Endometrium (tissue), 2 donors: ENCODE measurements at regions not wholly inside any gene's neighbourhood (a gene's known extent, or its start where the extent isn't known, plus 50 kb on each side); places are given as distances from the start of the nearest gene placed in this dataset.
"Not testable (repeated sequence)": the region's sequence is repeated elsewhere in the genome, so short reads cannot be mapped to it uniquely, and the experiment has no call there.

Experiments
- FAIRE-seq: peaks from 2 replicates; lab custom pipeline; 2012; peaks lifted over from hg19 to GRCh38; lab: Jason Lieb, UNC
- donor health status: control.
- donor health status: control.

DNA sequence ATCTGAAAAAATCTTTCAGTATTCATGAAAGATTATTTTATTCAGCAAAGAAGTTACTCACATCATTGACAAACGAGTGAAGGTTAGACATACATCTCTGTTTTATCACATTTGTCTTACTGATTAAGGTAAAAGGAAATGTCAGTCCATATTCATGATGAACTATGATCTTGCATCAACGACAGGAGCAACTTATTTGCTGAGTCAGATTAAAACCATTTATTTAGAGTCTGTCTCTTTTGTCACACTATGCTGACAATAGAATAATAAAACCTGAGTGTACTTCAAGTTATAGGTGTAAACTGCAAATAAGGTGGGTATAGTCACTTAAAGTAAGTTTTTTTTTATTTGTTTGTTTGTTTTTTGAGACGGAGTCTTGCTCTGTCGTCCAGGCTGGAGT, 216.5 kb upstream of the SEMA3C start:
- no peak for FAIRE-seq

DNA sequence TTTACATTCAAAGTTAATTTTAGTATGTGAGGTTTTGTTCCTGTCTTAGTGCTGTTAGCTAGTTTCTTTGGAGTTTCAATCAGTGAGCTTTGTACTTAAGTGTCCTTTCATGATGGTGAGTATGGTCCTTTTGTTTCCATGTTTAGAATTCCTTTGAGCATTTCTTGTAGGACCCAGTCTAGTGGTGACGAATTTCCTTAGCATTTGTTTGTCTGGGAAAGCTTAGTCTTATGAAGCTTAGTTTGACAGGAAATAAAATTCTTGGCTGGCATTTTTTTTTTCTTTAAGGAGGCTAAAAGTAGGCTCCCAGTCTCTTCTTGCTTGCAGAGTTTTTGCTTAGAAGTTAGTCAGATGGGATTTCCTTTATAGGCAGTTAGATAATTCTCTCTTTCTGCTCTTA, 209.2 kb upstream of the SEMA3C start:
- FAIRE-seq, result no peak

DNA sequence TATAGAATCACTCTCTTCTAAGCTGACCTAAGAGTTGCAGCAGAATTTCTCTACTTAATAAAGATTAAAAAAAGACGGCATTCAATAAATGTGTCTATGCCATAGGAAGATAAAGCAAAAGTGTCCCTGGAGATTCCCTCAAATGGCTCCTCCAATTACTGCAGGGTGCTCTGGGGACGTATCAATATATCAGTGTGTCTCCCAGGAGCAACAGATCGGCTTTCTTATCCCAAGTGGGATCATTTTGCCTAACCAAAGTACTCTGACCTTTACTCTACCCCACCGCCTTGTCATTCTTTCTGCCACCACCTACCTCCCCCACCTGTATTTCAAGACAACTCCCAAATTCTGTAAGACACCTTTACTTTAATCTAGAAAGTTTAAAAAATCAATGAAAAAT, 202.0 kb upstream of the SEMA3C start:
- FAIRE-seq, result no peak

DNA sequence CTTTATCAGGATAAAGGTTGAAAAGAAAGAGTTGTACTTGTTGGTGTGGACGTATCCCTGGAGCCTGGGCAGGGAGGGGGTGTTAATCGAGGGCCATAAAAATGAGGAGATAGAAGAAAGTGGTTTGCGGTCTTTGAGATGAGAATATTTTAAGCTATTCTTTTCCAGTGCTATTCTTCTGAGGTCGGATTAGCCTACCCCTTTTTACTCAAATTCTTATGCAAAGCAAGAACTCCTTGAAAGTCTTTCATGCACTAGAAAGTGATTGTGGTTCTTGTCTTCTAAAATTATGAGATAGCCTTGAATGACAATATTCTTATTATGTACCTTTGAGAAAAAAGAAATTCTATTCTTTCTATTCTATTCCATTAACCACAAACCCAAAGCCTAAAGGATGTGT, 201.3 kb upstream of the SEMA3C start:
- no peak for FAIRE-seq

DNA sequence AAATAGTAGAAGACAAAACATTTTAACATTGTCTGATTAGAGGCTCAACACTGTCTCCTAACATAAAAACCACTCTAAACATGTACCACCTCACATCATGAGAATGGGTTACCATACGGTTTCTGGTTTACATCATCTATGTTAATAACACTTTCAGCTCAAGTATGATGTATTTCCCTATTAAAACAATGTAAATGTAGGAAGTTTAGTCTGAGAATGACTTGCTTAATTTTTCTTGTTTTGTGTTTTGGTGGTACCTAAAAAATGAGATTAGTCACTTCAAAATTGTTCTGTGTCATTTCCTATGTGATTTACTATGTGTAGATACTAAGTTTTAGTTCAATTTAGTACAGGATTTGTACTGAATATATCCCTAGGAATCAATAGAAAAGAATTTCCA, 195.8 kb upstream of the SEMA3C start:
- peak; percentile 39 for FAIRE-seq

DNA sequence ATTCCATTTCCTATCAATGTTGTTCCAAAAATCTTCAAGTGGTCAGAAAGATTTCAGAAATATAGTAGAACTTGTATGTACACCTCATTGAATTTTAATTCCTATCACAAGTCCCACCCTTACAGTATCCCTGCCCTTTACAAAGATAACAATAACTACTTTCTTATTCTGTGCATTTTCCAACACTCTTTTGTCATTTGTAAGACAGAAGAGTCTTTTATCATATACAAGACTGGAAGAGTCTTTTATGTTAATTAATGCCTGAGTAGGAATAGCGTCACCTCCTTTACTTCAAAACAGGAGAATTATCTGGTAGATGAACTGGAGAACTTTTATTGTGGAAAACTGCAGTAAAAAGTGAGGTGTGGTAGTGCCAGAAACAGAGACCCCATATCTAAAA, 193.9 kb upstream of the SEMA3C start:
- no peak for FAIRE-seq

DNA sequence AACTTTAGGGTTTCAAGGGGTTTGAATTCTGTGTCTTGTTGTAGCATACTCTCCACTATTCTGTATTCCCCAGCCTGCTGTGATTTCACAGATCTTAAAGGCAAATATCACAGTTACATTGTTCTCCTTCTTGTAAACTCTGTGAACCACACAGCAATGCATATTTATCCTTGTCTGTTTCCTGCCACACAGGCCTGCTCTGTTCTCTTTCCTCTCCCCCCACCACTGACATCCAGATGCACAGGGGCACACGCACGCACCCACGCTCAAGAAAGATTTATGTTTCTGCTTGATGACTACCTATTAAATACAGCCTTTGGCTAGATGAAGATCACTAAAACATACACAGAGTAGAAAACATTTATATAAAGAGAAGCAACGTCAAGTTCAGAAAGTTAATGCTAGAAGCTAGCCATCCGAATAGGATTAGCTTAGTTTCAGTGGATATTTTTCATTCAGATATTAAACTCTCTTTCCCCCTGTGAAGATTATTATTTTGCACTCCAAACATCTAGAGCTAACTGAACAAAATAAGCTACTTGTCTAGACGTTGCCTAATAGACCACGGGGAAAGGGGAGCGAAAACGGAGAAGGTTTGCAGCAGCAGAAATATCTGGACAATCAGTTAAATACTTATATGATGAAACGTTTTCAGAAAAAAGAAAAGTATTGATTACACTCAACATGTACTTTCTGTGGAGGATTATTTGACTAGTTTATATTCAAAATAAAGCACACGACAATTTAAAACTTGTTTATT, 193.1 kb upstream of the SEMA3C start:
- FAIRE-seq, result no peak

DNA sequence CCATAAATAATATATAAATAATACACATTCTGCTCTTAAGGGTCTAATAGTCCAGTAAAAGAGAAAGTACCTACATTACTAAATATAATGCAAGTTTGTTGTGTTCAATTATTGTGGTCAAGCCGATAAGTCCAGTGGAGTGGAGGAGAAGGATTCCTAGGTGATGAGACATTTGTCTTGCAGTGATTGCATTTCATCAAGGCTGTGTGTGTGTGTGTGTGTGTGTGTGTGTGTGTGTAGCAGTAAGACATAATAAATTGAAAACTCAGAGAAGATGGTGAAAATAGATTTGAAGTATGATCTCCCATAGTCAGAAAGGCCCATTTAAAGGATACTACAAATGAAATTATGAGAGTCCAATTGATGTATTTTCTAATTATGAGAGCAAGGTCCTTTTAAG, 192.5 kb upstream of the SEMA3C start:
- no peak for FAIRE-seq

DNA sequence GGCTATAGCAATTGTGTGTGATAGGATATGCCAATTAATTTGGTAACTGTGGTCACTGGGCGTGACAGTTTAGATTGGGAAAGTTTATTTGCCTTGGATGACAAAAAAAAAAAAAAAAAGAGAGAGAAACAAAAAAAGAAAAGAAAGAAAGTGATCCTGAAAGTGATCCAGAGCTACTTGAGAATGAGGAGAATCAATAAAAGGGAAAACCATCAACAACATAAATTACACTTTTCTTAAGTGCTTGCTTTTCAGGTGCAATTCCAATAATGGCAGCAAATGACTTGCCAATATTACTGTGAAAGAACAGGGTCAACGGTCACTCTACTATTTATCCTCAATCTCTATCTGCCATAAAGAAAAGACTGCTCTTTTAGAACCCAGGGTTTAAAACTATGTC, 191.8 kb upstream of the SEMA3C start:
- no peak for FAIRE-seq

DNA sequence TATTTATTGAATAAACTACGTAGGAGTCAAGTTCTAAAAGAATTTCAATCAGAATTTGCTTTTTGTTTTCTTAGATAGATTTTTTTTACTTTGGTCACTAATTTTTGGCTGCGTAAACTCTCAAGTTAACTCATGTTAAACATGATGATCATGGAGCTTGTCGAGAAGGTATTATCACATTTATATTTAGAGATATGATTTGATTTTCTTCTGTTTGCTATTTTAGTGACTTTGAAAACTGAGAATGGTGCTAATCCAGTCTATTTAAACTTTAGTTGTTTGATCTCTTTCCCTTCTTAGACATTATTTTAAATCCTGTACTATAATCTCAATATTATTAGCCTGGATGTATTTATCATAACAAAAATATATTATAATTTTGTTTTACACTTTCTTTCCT, 179.4 kb upstream of the SEMA3C start:
- FAIRE-seq, result no peak

DNA sequence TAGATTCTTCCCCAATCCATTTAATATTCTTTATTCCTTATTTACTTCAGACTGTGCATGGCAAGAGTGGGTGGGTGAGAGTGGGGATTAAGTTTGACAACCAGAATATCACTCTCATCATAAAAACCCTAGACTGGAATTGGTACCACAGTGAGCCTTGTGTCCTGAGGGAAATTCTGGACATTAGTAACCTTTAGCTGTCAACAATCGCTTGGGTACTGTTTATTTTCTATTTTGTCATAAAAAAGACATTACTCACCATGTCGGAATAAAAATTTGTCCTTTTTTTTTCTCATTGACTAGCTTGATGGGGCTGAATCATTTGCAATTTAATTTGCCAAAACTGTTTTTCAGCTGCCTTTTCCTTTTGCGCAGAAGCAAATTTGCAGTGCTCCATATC, 176.1 kb upstream of the SEMA3C start:
- no peak for FAIRE-seq

DNA sequence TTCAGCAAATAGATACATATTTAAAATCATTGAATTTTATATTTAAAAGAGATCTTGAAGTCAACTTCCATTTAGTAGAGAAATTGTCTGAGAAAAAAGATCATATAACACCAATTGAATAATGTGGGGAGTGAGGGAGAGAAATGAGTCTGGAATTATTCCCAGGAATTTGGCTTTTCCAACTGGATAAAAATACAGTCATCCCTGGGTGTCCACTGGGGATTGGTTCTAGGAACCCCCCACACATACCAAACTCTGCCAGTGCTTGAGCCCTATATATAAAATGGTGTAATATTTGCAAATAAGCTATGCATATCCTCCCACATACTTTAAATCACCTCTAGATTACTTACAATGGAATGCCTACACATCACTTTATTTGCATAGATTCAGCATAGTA, 162.8 kb upstream of the SEMA3C start:
- FAIRE-seq, result no peak

DNA sequence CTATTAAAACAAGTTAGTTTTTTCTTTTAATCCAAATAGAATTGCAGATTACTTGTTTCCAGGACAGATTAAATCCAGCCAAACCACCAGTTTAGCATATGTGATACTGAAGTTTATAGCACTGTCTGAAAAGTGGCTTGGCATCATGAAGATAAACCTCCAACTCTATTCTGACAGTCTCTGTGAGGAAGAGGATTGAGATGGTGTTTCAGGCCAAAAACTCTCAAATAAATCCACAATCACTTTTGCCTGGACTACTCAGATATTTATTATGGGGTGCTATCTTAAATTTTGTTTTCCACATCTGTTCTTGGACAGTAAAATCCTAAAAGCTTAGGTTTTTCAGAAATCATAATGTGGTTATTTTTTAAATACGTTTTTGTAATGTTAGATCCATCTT, 161.7 kb upstream of the SEMA3C start:
- no peak for FAIRE-seq

DNA sequence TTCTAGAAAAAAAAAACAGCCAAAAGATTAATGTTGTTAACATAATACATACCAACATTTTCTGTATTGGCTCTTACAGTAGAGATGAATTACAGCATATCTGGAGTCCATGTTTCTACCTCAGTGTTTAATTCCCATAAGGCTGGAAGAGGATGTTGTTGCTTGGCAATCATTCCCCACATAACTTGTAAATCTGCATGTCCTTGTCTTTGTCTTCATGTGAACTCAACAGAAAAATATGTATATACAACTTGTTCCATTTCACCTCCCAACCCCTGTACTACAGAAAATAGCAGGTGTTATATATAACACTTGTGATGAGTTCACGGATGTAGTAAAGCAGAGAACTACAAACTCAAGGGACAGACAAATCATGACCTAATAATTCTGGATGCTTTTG, 160.9 kb upstream of the SEMA3C start:
- no peak for FAIRE-seq

DNA sequence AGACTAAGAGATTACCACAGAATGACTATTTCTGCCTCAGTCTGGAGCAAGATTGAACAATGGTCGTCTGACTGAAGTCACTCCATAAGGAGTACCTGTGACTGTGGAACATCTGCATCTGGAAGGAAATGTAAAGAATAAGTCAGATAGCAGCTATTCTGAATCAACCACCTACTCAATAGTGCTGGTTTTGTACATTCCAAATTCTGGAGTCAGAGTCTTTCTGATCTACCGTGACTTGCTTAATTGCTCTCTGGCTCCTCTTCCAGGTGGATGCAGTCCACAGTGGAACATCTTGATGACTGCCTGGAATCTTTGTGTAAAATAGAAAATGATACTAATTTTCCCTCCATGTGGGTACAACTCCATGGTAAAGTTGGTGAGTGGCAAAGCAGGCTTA, 156.3 kb upstream of the SEMA3C start:
- no peak for FAIRE-seq

DNA sequence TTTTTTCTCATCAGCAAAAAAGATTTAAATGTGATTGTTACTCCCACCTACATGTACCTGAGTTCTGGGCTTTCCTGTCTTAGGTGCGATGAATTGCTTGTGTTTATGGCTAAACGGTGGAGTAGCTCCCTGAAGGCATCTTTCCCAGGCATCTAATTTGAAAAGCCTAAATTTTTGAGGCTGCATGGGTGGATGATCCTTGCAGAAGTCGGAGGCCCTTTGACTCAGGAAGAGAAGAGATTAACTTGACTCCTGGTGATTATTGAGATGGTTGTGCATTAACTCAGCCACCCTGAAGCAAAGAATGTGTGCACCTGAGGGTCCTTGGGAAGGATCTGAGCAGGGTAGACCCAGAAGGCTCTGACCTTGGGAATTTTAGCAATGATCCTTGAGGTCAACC, 155.6 kb upstream of the SEMA3C start:
- FAIRE-seq, result no peak

DNA sequence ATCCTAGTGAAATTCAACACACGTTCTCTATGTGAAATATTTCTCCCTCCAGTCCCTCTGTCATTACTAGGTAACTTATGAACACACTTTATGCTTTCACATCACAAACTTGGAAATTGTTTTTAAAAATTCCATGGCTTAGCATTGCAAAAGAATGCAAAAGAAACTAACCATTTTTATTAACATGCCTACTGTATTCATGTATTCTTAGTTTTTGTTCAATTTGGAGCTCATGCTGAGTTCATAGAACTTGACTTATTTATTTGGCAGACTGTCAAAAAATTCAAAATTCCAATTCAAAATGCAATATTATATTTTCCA, 155.0 kb upstream of the SEMA3C start:
- FAIRE-seq, result no peak

DNA sequence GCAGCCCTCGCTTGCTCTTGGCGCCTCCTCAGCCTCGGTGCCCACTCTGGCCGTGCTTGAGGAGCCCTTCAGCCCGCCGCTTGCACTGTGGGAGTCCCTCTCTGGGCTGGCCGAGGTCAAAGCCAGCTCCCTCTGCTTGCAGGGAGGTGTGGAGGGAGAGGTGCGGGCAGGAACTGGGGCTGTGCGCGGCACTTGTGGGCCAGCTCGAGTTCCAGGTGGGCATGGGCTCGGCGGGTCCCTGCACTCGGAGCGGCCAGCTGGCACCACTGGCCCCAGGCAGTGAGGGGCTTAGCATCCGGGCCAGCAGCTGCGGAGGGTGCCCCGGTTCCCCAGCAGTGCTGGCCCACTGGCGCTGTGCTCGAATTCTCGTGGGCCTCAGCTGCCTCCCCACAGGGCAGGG, 152.1 kb upstream of the SEMA3C start:
- no peak for FAIRE-seq

DNA sequence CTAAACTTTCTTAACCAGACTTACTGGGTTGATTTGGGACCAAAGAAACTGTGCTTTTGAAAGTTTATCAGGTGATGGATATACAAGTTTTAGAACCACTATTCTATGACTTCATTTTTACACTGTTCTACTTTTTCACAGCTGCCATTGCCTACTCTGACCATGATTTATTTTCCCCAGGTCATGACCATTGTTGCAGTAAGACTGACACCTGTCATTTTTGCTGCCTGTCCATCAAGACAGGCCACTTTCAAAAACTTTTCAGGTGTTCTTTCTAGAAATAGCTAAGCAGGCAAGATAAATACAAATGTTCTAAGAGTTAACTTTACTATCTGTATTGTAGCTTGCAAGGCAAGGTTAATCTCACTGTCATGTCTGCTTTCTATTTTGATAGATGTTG, 147.9 kb upstream of the SEMA3C start:
- no peak for FAIRE-seq

DNA sequence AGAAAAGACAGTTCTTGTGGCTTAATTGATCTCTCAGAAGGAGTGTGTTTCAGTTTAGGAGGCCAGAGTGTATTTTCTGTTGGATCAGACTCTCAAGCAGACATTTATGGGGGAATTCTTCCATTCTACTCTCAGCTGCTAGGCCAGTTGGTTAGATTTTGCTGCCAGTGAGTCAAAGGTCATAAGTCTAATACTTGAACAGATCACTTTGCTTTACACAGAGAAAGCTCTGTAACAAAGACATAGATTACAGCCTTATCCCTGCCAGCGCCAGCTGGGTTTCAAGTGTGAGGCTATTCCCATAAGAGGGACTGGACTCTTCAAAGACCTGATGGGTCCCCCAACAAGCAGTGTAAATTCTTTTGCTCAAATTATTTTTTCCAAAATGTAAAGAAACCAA, 145.6 kb upstream of the SEMA3C start:
- no peak for FAIRE-seq

DNA sequence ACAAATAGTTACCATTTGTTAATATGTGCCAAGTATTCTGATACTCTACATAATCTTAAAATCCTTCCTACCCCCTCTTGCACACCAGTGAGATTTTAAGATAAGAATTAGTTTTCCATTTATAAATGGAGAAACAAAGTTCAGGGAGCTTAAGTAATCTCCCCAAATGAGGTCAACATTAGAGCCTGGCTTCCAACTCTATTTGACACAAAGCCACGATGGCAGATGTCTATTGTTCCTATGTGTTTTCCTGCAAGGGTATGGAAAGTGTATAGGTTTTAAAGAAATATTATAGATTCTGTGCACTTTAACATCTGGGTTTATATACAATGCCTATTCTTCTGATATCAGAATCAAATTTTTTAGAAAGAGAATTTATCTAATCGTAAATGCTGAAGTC, 143.9 kb upstream of the SEMA3C start:
- no peak for FAIRE-seq

DNA sequence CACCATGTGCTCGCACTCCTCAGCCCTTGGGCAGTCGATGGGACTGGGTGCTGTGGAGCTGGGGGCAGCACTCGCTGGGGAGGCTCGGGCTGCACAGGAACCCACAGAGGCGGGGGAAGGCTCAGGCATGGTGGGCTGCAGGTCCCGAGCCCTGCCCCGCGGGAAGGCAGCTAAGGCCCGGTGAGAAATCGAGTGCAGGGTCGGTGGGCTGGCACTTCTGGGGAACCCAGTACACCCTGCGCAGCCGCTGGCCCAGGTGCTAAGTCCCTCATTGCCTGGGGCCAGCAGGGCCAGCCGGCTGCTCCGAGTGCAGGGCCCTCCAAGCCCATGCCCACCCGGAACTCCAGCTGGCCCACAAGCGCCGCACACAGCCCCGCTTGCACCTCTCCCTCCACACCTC, 138.6 kb upstream of the SEMA3C start:
- FAIRE-seq, result not testable (repeated sequence)

DNA sequence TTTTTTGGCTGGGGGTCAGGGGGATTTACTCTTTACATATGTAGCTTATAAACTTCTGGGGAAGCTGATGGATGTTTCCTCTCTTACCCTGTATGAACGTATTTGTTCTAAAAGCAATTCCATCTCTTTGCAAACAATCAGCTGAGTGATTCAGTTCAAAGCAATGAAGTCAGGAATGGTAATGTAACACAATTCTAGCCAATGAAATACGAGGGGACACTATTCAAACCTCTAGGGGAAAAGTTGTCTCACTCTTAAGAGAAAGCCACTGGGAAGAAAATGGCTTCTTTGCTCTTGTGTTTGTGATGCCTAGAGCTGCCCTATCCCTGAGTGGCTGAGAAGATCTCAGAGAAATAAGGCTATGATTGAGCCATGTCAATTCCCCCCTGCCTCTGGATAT, 134.8 kb upstream of the SEMA3C start:
- FAIRE-seq, result no peak

DNA sequence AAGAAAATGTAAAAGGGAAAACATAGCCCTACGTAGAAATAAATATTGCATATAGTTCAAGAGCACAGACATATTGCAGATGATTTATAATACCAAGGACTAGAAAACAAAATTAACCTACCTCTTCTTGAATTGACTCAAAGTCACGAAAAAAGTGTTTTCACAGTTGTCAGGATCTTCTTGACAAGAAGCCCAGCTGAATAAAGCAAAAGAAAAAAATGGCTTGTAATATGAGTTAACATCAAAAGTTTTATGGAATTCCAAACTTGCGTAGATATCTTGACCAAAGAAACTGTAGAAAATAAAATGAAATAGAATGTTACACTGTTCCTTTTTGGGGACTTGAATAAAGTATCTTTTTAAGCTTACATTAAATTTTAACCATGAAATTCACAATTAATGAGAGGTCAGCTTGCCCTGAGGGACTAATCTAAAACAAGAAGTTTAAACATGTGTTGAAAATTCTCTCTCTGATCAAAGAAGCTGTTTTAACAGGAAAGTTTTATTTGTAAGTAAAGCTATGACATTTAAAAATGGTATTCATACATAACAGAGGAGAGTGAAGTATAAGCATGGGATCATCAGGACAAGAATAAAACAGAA, 133.1 kb upstream of the SEMA3C start:
- FAIRE-seq, result peak; percentile 99
